OCI-LY7 (cell line): ENCODE measurements at regions not wholly inside any gene's neighbourhood (a gene's known extent, or its start where the extent isn't known, plus 50 kb on each side); places are given as distances from the start of the nearest gene placed in this dataset.

Source experiments
- CTCF ChIP-seq: fragments of 200-600 bp; sonication (generic); conservative IDR thresholded peaks from 2 replicates; pipeline ENCODE4 v1.5.1; 2014; ENCODE audit warnings: mild to moderate bottlenecking, antibody characterized with exemption, low read length, moderate library complexity, mixed read lengths
- EZH2phosphoT487 ChIP-seq: fragments of 200-600 bp; sonication (generic); IDR thresholded peaks from 2 replicates; pipeline ENCODE4 v1.6.1; 2018; ENCODE audit warnings: low read depth, borderline replicate concordance, mild to moderate bottlenecking, mixed run types, antibody characterized with exemption, low read length, moderate library complexity, mixed read lengths

DNA sequence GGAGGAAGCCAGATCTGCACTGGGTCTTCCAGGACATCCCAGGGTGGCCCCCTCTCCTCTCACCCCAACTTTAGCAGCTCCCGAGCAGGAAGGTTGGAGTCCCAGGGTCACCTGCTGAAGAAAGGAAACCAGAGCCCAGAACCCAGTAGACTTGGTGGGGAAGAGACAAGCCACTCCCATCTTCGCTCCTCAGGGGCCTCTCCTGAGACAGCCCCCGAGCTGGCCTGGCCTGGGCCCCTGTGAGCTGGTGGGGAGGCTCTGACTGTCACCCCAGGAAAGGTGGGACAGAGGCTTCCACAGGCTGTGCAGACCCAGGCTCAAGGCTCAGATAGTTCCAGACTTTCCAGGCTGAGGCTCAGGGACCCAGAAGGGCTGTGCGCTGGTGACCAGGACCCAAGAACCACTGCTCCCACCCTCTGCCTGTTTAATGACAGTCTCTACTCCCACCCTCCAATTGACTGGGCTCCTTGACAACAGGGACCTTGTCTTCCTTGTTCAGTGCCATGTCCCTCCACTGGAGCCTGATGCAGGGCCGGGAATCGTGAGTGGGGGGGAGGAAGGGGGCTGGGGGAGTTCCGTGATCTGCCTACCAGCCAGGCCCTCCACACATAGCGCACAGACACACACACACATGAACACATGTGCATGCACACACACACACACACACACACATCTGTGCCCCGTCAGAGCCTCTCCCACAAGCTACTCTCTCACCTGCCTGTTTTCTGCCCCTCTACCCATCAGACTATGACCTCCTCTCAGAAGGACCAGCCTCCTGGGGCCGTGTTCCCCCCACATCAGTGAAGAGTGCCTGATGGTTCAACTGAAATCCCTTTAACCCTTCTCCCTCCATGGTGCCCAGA is 401.2 kb downstream of the MATN1 start:
- TF ChIP-seq CTCF (no peak), EZH2phosphoT487 (no peak)
